Breast epithelium (tissue), 4 donors: ENCODE measurements at regions not wholly inside any gene's neighbourhood (a gene's known extent, or its start where the extent isn't known, plus 50 kb on each side); places are given as distances from the start of the nearest gene placed in this dataset.

Experiments
- DNase-seq, 2 donors: peaks; one replicate each; pipeline ENCODE4 v3.0.0-alpha.2; 2019; ENCODE audit warnings: low spot score in 2 of 2
- H3K27ac ChIP-seq, 2 donors: fragments of 200-600 bp; sonication (generic) in 1 of 2; one replicate each; pipeline ENCODE4 v1.5.1; 2016 to 2019; ENCODE audit warnings: mild to moderate bottlenecking in 1 of 2
- H3K27me3 ChIP-seq, 2 donors: fragments of 200-600 bp; sonication (generic) in 1 of 2; one replicate each; pipeline versions ENCODE4 v1.5.1 to v1.6.0; 2017 to 2019; ENCODE audit warnings: control low read depth in 1 of 2, mild to moderate bottlenecking in 1 of 2
- H3K36me3 ChIP-seq: fragments of 200-600 bp; one replicate; pipeline ENCODE4 v1.5.1; 2019
- H3K4me1 ChIP-seq, 2 donors: fragments of 200-600 bp; sonication (generic); one replicate each; pipeline ENCODE4 v1.5.1; 2016 to 2019; ENCODE audit warnings: control low read depth in 1 of 2
- H3K4me3 ChIP-seq, 3 donors: fragments of 200-600 bp; sonication (generic); 1 replicate in 2 of 3; 2 replicates in 1 of 3; pipeline ENCODE4 v1.5.1; 2016 to 2019; ENCODE audit warnings: mild to moderate bottlenecking in 3 of 3, moderate library complexity in 2 of 3
- H3K9me3 ChIP-seq, 2 donors: fragments of 200-600 bp; sonication (generic) in 1 of 2; one replicate each; pipeline ENCODE4 v1.5.1; 2016 to 2019; ENCODE audit warnings: control low read depth in 1 of 2
- CTCF ChIP-seq, 3 donors: fragments of 450-650 bp; IDR thresholded peaks; one replicate each; pipeline ENCODE4 v1.5.1; 2016 to 2017; ENCODE audit warnings: antibody characterized with exemption in 3 of 3, mild to moderate bottlenecking in 3 of 3, moderate library complexity in 3 of 3
- POLR2A ChIP-seq: fragments of 450-650 bp; IDR thresholded peaks from one replicate; pipeline ENCODE4 v1.6.1; 2016; ENCODE audit warnings: antibody characterized with exemption, mild to moderate bottlenecking, moderate library complexity
- POLR2AphosphoS5 ChIP-seq, 3 donors: sonication (generic); formaldehyde crosslinking; IDR thresholded peaks; one replicate each; pipeline ENCODE4 v1.6.1; 2017; ENCODE audit warnings: antibody characterized with exemption in 3 of 3
- intact Hi-C: fragments of 100-400 bp; cut with DNase I; formaldehyde crosslinking; loops from one replicate; pipeline ENCODE4 v1.15.1; 2023; ENCODE audit warnings: low total_unique reads

- DNase-seq: no peak
- no peaks in the 10 kb centered on the region for H3K4me1 ChIP-seq
- H3K9me3 ChIP-seq: no peaks in the 10 kb centered on the region
- TF ChIP-seq POLR2A: no peak
- no peak for TF ChIP-seq POLR2AphosphoS5 (IDR thresholded peaks at IDR 0.05)
- no peak for TF ChIP-seq CTCF (IDR thresholded peaks at IDR 0.05)
- no peaks in the 10 kb centered on the region for H3K36me3 ChIP-seq
- intact Hi-C loops: no loop called here
- no peak overlapping the region for H3K27ac ChIP-seq
- no peak overlapping the region for H3K4me3 ChIP-seq
- H3K27me3 ChIP-seq: no peaks in the 10 kb centered on the region
These were observed 105.8 kb downstream of the C12orf50 start for GRCh38 chr12:87923361-87923760.

GRCh38 chr12:87922736-87923135, 106.5 kb downstream of the C12orf50 start:
- TF ChIP-seq CTCF (IDR thresholded peaks at IDR 0.05) (no peak), POLR2AphosphoS5 (IDR thresholded peaks at IDR 0.05) (no peak), POLR2A (no peak)
- Histone ChIP-seq H3K4me3 (no peak overlapping the region), H3K27ac (no peak overlapping the region), H3K27me3 (no peaks in the 10 kb centered on the region), H3K9me3 (no peaks in the 10 kb centered on the region), H3K36me3 (no peaks in the 10 kb centered on the region), H3K4me1 (no peaks in the 10 kb centered on the region)
- no peak for DNase-seq
- intact Hi-C loops: no loop called here

GRCh38 chr12:87921621-87922020, 107.6 kb downstream of the C12orf50 start:
- Histone ChIP-seq H3K4me1 (no peaks in the 10 kb centered on the region), H3K27ac (no peak overlapping the region), H3K27me3 (no peaks in the 10 kb centered on the region), H3K36me3 (no peaks in the 10 kb centered on the region), H3K4me3 (no peak overlapping the region), H3K9me3 (no peaks in the 10 kb centered on the region)
- no peak for DNase-seq
- no peak for TF ChIP-seq CTCF (IDR thresholded peaks at IDR 0.05)
- no peak for TF ChIP-seq POLR2A
- TF ChIP-seq POLR2AphosphoS5 (IDR thresholded peaks at IDR 0.05): no peak
- intact Hi-C loops: no loop called here

- TF ChIP-seq CTCF (IDR thresholded peaks at IDR 0.05) (no peak), POLR2A (no peak), POLR2AphosphoS5 (IDR thresholded peaks at IDR 0.05) (no peak)
- intact Hi-C loops: no loop called here
- no peak overlapping the region for H3K27ac ChIP-seq
- H3K4me1 ChIP-seq: no peaks in the 10 kb centered on the region
- H3K4me3 ChIP-seq: no peak overlapping the region
- H3K36me3 ChIP-seq: no peaks in the 10 kb centered on the region
- H3K27me3 ChIP-seq: no peaks in the 10 kb centered on the region
- no peaks in the 10 kb centered on the region for H3K9me3 ChIP-seq
- no peak for DNase-seq
These were observed 109.1 kb downstream of the C12orf50 start for GRCh38 chr12:87920139-87920538.

- Histone ChIP-seq H3K9me3 (no peaks in the 10 kb centered on the region), H3K27ac (no peak overlapping the region), H3K36me3 (no peaks in the 10 kb centered on the region), H3K27me3 (no peaks in the 10 kb centered on the region), H3K4me3 (no peak overlapping the region), H3K4me1 (no peaks in the 10 kb centered on the region)
- no peak for DNase-seq
- intact Hi-C loops: no loop called here
- TF ChIP-seq POLR2AphosphoS5 (IDR thresholded peaks at IDR 0.05) (no peak), POLR2A (no peak), CTCF (IDR thresholded peaks at IDR 0.05) (no peak)
These were observed 127.7 kb downstream of the C12orf50 start for GRCh38 chr12:87901457-87901856.
